H1 (cell line): ENCODE measurements at regions not wholly inside any gene's neighbourhood (a gene's known extent, or its start where the extent isn't known, plus 50 kb on each side); places are given as distances from the start of the nearest gene placed in this dataset.

ENCODE experiments used
- CTCF ChIA-PET: fragments of 300-600 bp; sonication (Branson Sonifier 250); formaldehyde crosslinking; loops from one replicate; lab custom pipeline; 2021; ENCODE audit not compliant: partially characterized antibody; lab: Charles Lee
- POLR2A ChIA-PET: fragments of 300-600 bp; sonication (Branson Sonifier 250); formaldehyde crosslinking; loops from one replicate; lab custom pipeline; 2021; ENCODE audit warnings: inconsistent platforms; ENCODE audit not compliant: partially characterized antibody; lab: Charles Lee
- DNase-seq, 2 experiments: peaks; one replicate each; pipeline versions ENCODE4 v3.0.0 to v3.0.0-alpha.2; 2010 to 2022; ENCODE audit warnings: low spot score in 2 of 2, low read depth in 1 of 2, mixed read lengths in 1 of 2
- FAIRE-seq: peaks from 2 replicates; lab custom pipeline; 2011; peaks lifted over from hg19 to GRCh38; lab: Jason Lieb, UNC
- H2AFZ ChIP-seq: 2 replicates; pipeline ENCODE4 v1.8.1; 2012; ENCODE audit warnings: low read length, inconsistent platforms
- H2AK5ac ChIP-seq: 2 replicates; pipeline ENCODE4 v1.6.1; 2013; ENCODE audit warnings: low read depth, low read length
- H2BK120ac ChIP-seq: replicated peaks from 2 replicates; pipeline ENCODE3; 2013; ENCODE audit warnings: low read depth, low read length, inconsistent platforms
- H2BK12ac ChIP-seq: 2 replicates; pipeline ENCODE4 v1.6.1; 2013; ENCODE audit warnings: low read depth, low read length
- H2BK15ac ChIP-seq: 2 replicates; pipeline ENCODE4 v1.6.1; 2013; ENCODE audit warnings: low read length
- H2BK20ac ChIP-seq: 2 replicates; pipeline ENCODE4 v1.6.1; 2013; ENCODE audit warnings: low read length
- H2BK5ac ChIP-seq: 2 replicates; pipeline ENCODE4 v1.6.1; 2013; ENCODE audit warnings: low read depth, low read length
- H3K14ac ChIP-seq: 2 replicates; pipeline ENCODE4 v1.6.1; 2013; ENCODE audit warnings: inconsistent platforms; ENCODE audit not compliant: insufficient read length
- H3K18ac ChIP-seq: 2 replicates; pipeline ENCODE4 v1.6.1; 2013; ENCODE audit warnings: low read length; ENCODE audit errors: extremely low read depth
- H3K23ac ChIP-seq: 2 replicates; pipeline ENCODE4 v1.6.1; 2013; ENCODE audit warnings: inconsistent platforms; ENCODE audit not compliant: insufficient read length
- H3K23me2 ChIP-seq: 2 replicates; pipeline ENCODE4 v1.6.1; 2013; ENCODE audit warnings: low read depth, low read length
- H3K27ac ChIP-seq: 2 replicates; pipeline ENCODE4 v1.6.1; 2011; ENCODE audit warnings: low read depth, low read length, inconsistent platforms
- H3K27me3 ChIP-seq, 4 experiments: replicated peaks in 1 of 4; 1 replicate in 1 of 4; 2 replicates in 3 of 4; pipeline versions ENCODE4 v1.6.1 to v1.8.1; 2011 to 2013; ENCODE audit warnings: low read length in 3 of 4, mild to moderate bottlenecking in 3 of 4, inconsistent platforms in 2 of 4, mixed read lengths in 2 of 4, moderate library complexity in 1 of 4; ENCODE audit not compliant: control insufficient read depth in 3 of 4, insufficient read depth in 3 of 4; ENCODE audit errors: extremely low read depth in 1 of 4
- H3K36me3 ChIP-seq, 4 experiments: 2 replicates each; pipeline versions ENCODE4 v1.6.1 to v1.8.1; 2011 to 2013; ENCODE audit warnings: mild to moderate bottlenecking in 4 of 4, low read length in 3 of 4, moderate library complexity in 2 of 4, control low read depth in 1 of 4, inconsistent platforms in 1 of 4; ENCODE audit not compliant: insufficient read depth in 4 of 4, control insufficient read depth in 2 of 4
- H3K4ac ChIP-seq: replicated peaks from 2 replicates; pipeline ENCODE3; 2013; ENCODE audit warnings: low read length, low read depth, mixed read lengths, inconsistent platforms; ENCODE audit not compliant: insufficient read length
- H3K4me1 ChIP-seq, 4 experiments: replicated peaks in 1 of 4; 1 replicate in 1 of 4; 2 replicates in 3 of 4; pipeline versions ENCODE4 v1.6.1 to v1.8.1; 2011 to 2013; ENCODE audit warnings: low read length in 3 of 4, inconsistent platforms in 2 of 4, mixed read lengths in 1 of 4; ENCODE audit not compliant: insufficient read depth in 4 of 4, control insufficient read depth in 3 of 4
- H3K4me2 ChIP-seq, 2 experiments: 2 replicates each; pipeline versions ENCODE4 v1.6.1 to v1.8.1; 2011 to 2013; ENCODE audit warnings: low read depth in 2 of 2, low read length in 2 of 2, control low read depth in 1 of 2, inconsistent platforms in 1 of 2, mild to moderate bottlenecking in 1 of 2; ENCODE audit not compliant: insufficient read depth in 1 of 2
- H3K4me3 ChIP-seq, 4 experiments: fragments of 200-600, 300-600 bp in 1 of 4; sonication (generic), shearing (Covaris generic), sonication (Bioruptor Twin) in 1 of 4; 2 replicates each; pipeline versions ENCODE4 v1.5.1 to v1.8.1; 2011 to 2016; ENCODE audit warnings: low read length in 4 of 4, low read depth in 3 of 4, control low read depth in 2 of 4, inconsistent platforms in 2 of 4, mild to moderate bottlenecking in 2 of 4, mixed read lengths in 1 of 4, moderate library complexity in 1 of 4; ENCODE audit not compliant: insufficient read depth in 2 of 4; ENCODE audit errors: extremely low read depth in 1 of 4
- H3K56ac ChIP-seq: replicated peaks from 2 replicates; pipeline ENCODE3; 2013; ENCODE audit warnings: low read depth, mild to moderate bottlenecking, mixed read lengths, low read length, inconsistent platforms; ENCODE audit not compliant: insufficient read length
- H3K79me1 ChIP-seq: 2 replicates; pipeline ENCODE4 v1.6.1; 2013; ENCODE audit warnings: low read depth, low read length, control low read depth
- H3K79me2 ChIP-seq, 2 experiments: 2 replicates each; pipeline versions ENCODE4 v1.6.1 to v1.8.1; 2012 to 2013; ENCODE audit warnings: low read length in 2 of 2, mild to moderate bottlenecking in 2 of 2, inconsistent platforms in 1 of 2; ENCODE audit not compliant: insufficient read depth in 2 of 2, control insufficient read depth in 1 of 2
- H3K9ac ChIP-seq, 4 experiments: replicated peaks in 1 of 4; 1 replicate in 1 of 4; 2 replicates in 3 of 4; pipeline versions ENCODE4 v1.6.1 to v1.8.1; 2011 to 2013; ENCODE audit warnings: low read depth in 3 of 4, low read length in 3 of 4, control low read depth in 2 of 4, mild to moderate bottlenecking in 2 of 4, moderate library complexity in 2 of 4, inconsistent platforms in 1 of 4; ENCODE audit errors: extremely low read depth in 1 of 4
- H3K9me3 ChIP-seq, 2 experiments: 2 replicates each; pipeline versions ENCODE4 v1.6.1 to v1.8.1; 2012 to 2013; ENCODE audit warnings: mild to moderate bottlenecking in 2 of 2, moderate library complexity in 2 of 2, control low read depth in 1 of 2, inconsistent platforms in 1 of 2, low read depth in 1 of 2, low read length in 1 of 2, mixed read lengths in 1 of 2; ENCODE audit not compliant: insufficient read depth in 2 of 2
- H4K20me1 ChIP-seq, 2 experiments: replicated peaks in 1 of 2; 2 replicates each; pipeline versions ENCODE3 to v1.8.1; 2011 to 2013; ENCODE audit warnings: inconsistent platforms in 2 of 2, low read length in 2 of 2, mild to moderate bottlenecking in 1 of 2; ENCODE audit not compliant: insufficient read depth in 2 of 2, control insufficient read depth in 1 of 2
- H4K5ac ChIP-seq: 2 replicates; pipeline ENCODE4 v1.6.1; 2013; ENCODE audit warnings: low read length, low read depth, mixed read lengths, inconsistent platforms; ENCODE audit not compliant: insufficient read length
- H4K8ac ChIP-seq: 2 replicates; pipeline ENCODE4 v1.8.0; 2013; ENCODE audit warnings: mild to moderate bottlenecking, moderate library complexity, low read length, inconsistent platforms; ENCODE audit not compliant: insufficient read depth; ENCODE audit errors: extremely low read depth
- H4K91ac ChIP-seq: replicated peaks from 2 replicates; pipeline ENCODE3; 2013; ENCODE audit warnings: low read length, mixed read lengths, inconsistent platforms; ENCODE audit not compliant: insufficient read length
- CBX8 ChIP-seq: fragments of 300-800, 300-1000 bp; sonication (generic); IDR thresholded peaks from 2 replicates; pipeline ENCODE4 v1.7.1; 2016; ENCODE audit warnings: low read depth, low read length, borderline replicate concordance
- CREB1 ChIP-seq: IDR thresholded peaks from 2 replicates; pipeline ENCODE4 v1.6.1; 2012; ENCODE audit warnings: inconsistent platforms
- SAP30 ChIP-seq: fragments of 300-600 bp; sonication (generic); IDR thresholded peaks from 2 replicates; pipeline ENCODE4 v1.7.1; 2012; ENCODE audit warnings: low read length, moderate library complexity, mild to moderate bottlenecking, inconsistent platforms; ENCODE audit not compliant: insufficient read depth, insufficient replicate concordance
- SP1 ChIP-seq: IDR thresholded peaks from 2 replicates; pipeline ENCODE4 v1.6.1; 2011; ENCODE audit warnings: low read depth, low read length
- WGBS, 2 experiments: shearing (Covaris generic) in 1 of 2; methylation state at CpG; one replicate each; pipeline versions ENCODE4 v1.1.6 to v1.1.7; 2013 to 2015; ENCODE audit warnings: low lambda C conversion rate in 2 of 2, mixed read lengths in 2 of 2, inconsistent platforms in 1 of 2, low coverage in 1 of 2, missing lambda C conversion rate in 1 of 2; ENCODE audit not compliant: insufficient replicate concordance in 2 of 2, insufficient coverage in 1 of 2, insufficient read length in 1 of 2; ENCODE audit errors: extremely low coverage in 1 of 2, missing lambda C conversion rate in 1 of 2; 5-methylcytosine and 5-hydroxymethylcytosine counted together
- TF ChIP-seq, protein P1 (sequence below): IDR thresholded peaks from 2 replicates; pipeline ENCODE4 v1.6.1; 2012; ENCODE audit warnings: inconsistent platforms

GRCh38 chr12:90060031-90060430 lies 351.4 kb upstream of the ATP2B1 start:
- Histone ChIP-seq H3K9me3 (no peaks in the 10 kb centered on the region), H2BK20ac (no peak overlapping the region), H3K4me2 (no peak overlapping the region), H4K20me1 (no peaks in the 10 kb centered on the region), H3K56ac (no peak overlapping the region), H4K5ac (no peak overlapping the region), H3K79me2 (no peaks in the 10 kb centered on the region), H3K4ac (no peak overlapping the region), H3K23me2 (no peaks in the 10 kb centered on the region), H2BK12ac (no peak overlapping the region), H2BK5ac (no peak overlapping the region), H4K91ac (no peak overlapping the region), H3K23ac (no peak overlapping the region), H3K36me3 (no peaks in the 10 kb centered on the region), H2BK15ac (no peak overlapping the region), H2BK120ac (no peak overlapping the region), H3K27ac (no peak overlapping the region), H2AK5ac (no peak overlapping the region), H3K4me3 (no peak overlapping the region), H3K9ac (no peak overlapping the region), H2AFZ (no peak overlapping the region), H3K27me3 (no peaks in the 10 kb centered on the region), H4K8ac (no peak overlapping the region), H3K18ac (no peak overlapping the region), H3K79me1 (no peaks in the 10 kb centered on the region), H3K4me1 (no peaks in the 10 kb centered on the region), H3K14ac (no peak overlapping the region)
- FAIRE-seq (no peak), DNase-seq (no peak)
- 100% methylated on average over 1 of the region's 1 CpG; no CpG with 5 or more reads in 1 of the 2 experiments for WGBS, 2 experiments
- ChIA-PET CTCF (interaction anchor here (0.6 to 1.2 kb wide), 3 partner anchors 58 to 516 kb away, joined by 3 to 5 read pairs (median 3); no protein-coding TSS in a partner anchor), POLR2A (no interaction called here)
- TF ChIP-seq, protein P1, sequence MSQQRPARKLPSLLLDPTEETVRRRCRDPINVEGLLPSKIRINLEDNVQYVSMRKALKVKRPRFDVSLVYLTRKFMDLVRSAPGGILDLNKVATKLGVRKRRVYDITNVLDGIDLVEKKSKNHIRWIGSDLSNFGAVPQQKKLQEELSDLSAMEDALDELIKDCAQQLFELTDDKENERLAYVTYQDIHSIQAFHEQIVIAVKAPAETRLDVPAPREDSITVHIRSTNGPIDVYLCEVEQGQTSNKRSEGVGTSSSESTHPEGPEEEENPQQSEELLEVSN: no peak
- TF ChIP-seq SAP30: no peak
- TF ChIP-seq SP1: no peak
- no peak for TF ChIP-seq CREB1
- no peak for TF ChIP-seq CBX8
